ENCODE measurements at regions not wholly inside any gene's neighbourhood (a gene's known extent, or its start where the extent isn't known, plus 50 kb on each side); places are given as distances from the start of the nearest gene placed in this dataset.

DNA sequence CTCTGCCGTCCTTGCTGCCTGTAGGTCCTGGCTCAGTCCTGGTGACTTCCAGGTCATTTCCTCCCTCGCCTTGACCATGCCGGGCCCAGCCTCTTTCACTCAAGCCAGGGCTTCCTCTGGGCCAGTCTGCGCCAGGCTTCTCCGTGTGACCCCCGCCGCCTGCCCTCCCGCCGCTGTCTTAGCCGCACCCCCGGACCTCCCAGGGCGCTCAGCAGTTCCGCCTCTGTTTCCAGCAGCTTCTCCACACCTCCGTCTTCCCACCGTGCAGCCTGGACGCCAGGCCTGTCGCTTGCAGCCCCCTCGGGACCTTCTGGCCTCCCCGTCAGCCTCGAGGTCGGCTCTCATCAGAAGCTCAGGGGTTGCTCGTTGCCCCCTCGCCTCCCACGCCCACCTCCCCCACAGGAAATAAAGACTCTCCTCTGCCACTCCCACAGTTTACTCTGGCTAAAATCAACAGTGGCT is 123.0 kb upstream of the FZD8 start:
- WGBS (ENCODE audit: insufficient coverage, low coverage, low lambda C conversion rate, missing lambda C conversion rate): 0% methylated on average over 18 of the region's 24 CpGs
- Histone ChIP-seq H3K4me1 (peaks cover 0 to 6% (median 0%) of the 10 kb centered on the region in 4 donors), H3K27me3 (no peaks in the 10 kb centered on the region), H3K27ac (peak overlapping the region; percentile 20 to 68 (median 66)), H3K9me3 (no peaks in the 10 kb centered on the region), H3K4me3 (peak overlapping the region; percentile 33 to 59 (median 46)), H3K36me3 (no peaks in the 10 kb centered on the region)
- ATAC-seq (peak; percentile 92 to 96 (median 94)), DNase-seq (peak; percentile 67 to 72 (median 68))
- intact Hi-C loops (cut with DNase I): no loop called here
- TF ChIP-seq, protein P1, sequence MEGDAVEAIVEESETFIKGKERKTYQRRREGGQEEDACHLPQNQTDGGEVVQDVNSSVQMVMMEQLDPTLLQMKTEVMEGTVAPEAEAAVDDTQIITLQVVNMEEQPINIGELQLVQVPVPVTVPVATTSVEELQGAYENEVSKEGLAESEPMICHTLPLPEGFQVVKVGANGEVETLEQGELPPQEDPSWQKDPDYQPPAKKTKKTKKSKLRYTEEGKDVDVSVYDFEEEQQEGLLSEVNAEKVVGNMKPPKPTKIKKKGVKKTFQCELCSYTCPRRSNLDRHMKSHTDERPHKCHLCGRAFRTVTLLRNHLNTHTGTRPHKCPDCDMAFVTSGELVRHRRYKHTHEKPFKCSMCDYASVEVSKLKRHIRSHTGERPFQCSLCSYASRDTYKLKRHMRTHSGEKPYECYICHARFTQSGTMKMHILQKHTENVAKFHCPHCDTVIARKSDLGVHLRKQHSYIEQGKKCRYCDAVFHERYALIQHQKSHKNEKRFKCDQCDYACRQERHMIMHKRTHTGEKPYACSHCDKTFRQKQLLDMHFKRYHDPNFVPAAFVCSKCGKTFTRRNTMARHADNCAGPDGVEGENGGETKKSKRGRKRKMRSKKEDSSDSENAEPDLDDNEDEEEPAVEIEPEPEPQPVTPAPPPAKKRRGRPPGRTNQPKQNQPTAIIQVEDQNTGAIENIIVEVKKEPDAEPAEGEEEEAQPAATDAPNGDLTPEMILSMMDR (IDR thresholded peaks at IDR 0.05): no peak
- TF ChIP-seq POLR2A (IDR thresholded peaks at IDR 0.05): peak; percentile 18

DNA sequence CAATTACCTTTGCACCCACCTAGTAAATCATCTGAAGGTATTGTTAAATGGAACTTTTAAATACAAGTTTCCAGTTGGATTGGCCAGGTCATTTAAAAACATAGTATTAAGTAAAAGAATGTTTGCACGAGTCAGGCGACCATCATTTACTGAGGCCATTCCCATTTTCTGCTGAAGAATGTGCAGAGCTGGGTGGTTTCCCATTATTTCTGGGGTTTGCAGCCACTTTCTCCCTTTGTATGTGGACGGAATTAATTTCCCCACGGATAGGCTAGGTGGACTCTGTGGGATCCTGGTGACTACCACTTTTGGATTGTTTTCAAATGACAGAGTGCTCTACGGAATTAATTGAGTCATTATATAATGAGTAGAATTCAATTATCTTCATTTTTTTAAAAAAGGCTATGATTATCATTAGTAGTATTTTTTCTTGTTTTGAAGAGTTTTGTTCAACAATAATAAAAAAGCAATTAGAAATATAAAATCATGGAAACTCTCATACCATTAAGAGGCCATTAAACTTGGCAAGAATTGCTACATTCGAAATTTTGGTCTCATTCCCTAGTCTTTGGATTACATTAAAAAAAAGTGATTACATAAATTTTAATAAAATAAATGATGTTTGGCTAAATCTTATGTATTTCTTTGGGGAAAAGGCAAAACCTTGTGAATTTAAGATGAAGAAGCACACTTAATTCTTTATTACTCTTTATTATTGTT is 120.4 kb upstream of the FZD8 start:
- ATAC-seq (no peak), DNase-seq (no peak)
- TF ChIP-seq POLR2A (IDR thresholded peaks at IDR 0.05): no peak
- TF ChIP-seq, protein P1 (IDR thresholded peaks at IDR 0.05): no peak
- Histone ChIP-seq H3K9me3 (no peaks in the 10 kb centered on the region), H3K27ac (no peak overlapping the region), H3K4me1 (peaks cover 0 to under 1% (median 0%) of the 10 kb centered on the region in 4 donors), H3K27me3 (no peaks in the 10 kb centered on the region), H3K4me3 (no peak overlapping the region), H3K36me3 (no peaks in the 10 kb centered on the region)
- intact Hi-C loops (cut with DNase I): no loop called here
- WGBS (ENCODE audit: insufficient coverage, low coverage, low lambda C conversion rate, missing lambda C conversion rate): 75% methylated on average over 5 of the region's 6 CpGs

DNA sequence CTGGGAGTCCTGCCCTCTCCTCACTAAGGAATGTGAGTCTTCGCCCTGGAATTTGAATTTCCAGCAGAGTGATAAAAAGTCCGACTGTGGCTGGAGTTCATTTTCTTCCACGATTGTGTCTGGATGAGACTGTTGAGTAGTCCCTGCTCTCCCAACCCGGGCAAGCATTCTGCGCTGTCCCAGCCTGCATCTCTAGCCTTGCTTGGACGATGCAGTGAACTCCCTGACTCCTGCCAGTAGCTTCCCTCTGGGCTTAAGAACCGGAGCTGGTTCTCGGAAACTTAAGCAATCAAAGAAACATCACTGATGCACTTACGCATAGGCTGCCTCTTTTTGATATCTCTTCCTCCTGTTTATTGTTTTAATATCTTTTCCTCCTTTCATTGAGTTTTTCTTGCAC is 116.0 kb upstream of the FZD8 start:
- Histone ChIP-seq H3K27me3 (no peaks in the 10 kb centered on the region), H3K27ac (no peak overlapping the region), H3K36me3 (no peaks in the 10 kb centered on the region), H3K4me1 (no peaks in the 10 kb centered on the region), H3K4me3 (no peak overlapping the region), H3K9me3 (no peaks in the 10 kb centered on the region)
- no peak for TF ChIP-seq POLR2A (IDR thresholded peaks at IDR 0.05)
- TF ChIP-seq, protein P1 (IDR thresholded peaks at IDR 0.05): no peak
- intact Hi-C loops (cut with DNase I): no loop called here
- ATAC-seq: peak in 1 of 4 donors; percentile 35
- no peak for DNase-seq
- WGBS (ENCODE audit: insufficient coverage, low coverage, low lambda C conversion rate, missing lambda C conversion rate): 70% methylated on average over 4 of the region's 9 CpGs

DNA sequence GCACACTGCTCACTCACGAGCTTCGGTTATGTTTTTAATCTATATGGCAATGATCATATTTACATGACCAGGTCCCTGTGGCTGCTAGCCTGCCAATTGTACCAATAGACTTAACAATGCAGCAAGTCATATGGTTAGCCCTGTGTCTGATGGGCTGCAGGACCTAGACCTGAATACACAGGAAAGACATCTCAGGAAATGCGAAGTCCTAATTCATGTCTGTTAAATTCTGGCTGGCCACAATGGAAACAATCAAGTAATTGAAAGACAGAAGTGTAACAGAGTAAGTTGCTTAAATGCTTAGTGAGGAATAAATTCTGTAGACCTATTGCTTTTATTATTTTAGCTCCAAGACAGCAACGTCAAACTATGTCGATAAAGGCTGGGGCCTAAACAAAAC is 112.4 kb upstream of the FZD8 start:
- no peaks in the 10 kb centered on the region for H3K36me3 ChIP-seq
- H3K4me1 ChIP-seq: no peaks in the 10 kb centered on the region
- no peak for DNase-seq
- H3K27me3 ChIP-seq: no peaks in the 10 kb centered on the region
- intact Hi-C loops (cut with DNase I): no loop called here
- H3K4me3 ChIP-seq: no peak overlapping the region
- H3K9me3 ChIP-seq: no peaks in the 10 kb centered on the region
- no peak for TF ChIP-seq POLR2A (IDR thresholded peaks at IDR 0.05)
- TF ChIP-seq, protein P1 (IDR thresholded peaks at IDR 0.05): no peak
- no peak overlapping the region for H3K27ac ChIP-seq
- no peak for ATAC-seq
- WGBS (ENCODE audit: insufficient coverage, low coverage, low lambda C conversion rate, missing lambda C conversion rate): 79% methylated on average over 5 of the region's 5 CpGs

Measured in right lobe of liver (tissue), 6 donors.